Stimulated activated CD4-positive, alpha-beta T cell treated with anti-CD3 and anti-CD28 coated beads, TNF-alpha, amount 100 ng/mL, for 48 hours (primary cell): ENCODE measurements at regions not wholly inside any gene's neighbourhood (a gene's known extent, or its start where the extent isn't known, plus 50 kb on each side); places are given as distances from the start of the nearest gene placed in this dataset.

Experiments
- DNase-seq, 3 donors: peaks; one replicate each; pipeline ENCODE4 v3.0.0-alpha.2; 2020; ENCODE audit warnings: low read depth in 3 of 3

- DNase-seq = no peak
These were observed 142.5 kb upstream of the ARID2 start for GRCh38 chr12:45587012-45587411.

DNA sequence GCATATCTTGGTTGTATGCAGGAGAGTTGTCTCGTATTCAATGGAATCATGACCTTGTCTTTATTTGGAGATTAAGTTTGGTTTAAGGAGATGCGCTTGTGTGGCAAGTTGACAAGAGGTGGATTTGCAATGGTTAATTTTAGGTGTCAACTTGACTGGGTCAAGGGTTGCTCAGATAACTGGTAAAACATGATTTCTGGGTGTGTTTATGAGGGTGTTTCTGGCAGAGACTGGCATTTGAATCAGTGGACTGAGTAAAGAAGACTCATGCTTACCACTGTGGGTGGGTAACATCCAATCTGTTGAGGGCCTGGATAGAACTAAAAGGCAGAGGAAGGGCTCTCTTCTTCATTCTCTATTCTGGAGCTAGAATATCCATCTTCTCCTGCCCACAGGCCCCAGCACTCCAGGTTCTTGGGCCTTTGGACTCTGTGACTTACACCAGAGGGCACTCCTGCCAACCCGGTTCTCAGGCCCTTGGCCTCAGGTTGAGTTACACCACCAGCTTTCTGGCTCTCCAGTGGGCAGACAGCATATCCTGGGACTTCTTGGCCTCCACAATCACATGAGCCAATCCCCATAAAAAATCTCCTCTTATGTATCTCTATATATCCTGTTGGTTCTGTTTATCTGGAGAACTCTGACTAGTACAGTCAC is 141.5 kb upstream of the ARID2 start:
- no peak for DNase-seq

DNA sequence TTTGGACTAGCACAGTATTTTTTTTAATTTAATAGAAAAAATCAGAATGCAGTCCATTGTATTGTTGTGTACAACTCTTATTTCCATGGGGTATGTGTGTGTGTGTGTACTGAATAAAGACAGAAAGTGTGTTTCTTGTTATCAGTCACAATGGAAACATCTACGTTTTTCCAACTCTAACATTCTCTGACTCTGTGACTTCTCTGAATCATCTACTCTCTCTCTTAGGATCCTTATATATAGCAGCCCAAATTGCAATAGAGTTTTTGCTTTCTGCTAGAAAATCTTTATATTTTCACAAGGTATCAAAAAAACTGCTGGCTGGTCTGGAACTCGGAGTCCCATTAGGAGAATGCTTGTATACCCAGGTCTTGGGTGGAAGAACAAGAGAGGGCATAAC is 138.9 kb upstream of the ARID2 start:
- no peak for DNase-seq

- DNase-seq = no peak
These were observed 137.9 kb upstream of the ARID2 start for GRCh38 chr12:45591635-45592034.

DNA sequence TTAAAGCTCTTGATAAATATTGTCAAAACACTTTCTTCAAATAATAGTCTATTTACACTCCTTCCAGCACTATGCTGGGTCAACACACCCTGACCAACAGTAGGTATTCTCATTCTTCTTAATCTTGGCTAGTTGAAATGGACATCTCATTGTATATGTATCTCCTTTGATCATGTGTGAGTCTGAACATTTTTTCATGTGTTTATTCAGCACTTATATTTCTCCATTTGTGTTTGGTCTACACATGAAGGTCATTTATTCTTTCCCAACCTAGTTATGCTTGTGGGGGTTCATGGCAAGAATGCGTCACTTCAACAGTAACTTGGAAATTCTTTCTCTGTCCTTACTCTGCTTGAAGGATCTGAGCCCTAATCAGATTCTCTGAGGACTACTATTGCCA is 133.1 kb upstream of the ARID2 start:
- no peak for DNase-seq

DNA sequence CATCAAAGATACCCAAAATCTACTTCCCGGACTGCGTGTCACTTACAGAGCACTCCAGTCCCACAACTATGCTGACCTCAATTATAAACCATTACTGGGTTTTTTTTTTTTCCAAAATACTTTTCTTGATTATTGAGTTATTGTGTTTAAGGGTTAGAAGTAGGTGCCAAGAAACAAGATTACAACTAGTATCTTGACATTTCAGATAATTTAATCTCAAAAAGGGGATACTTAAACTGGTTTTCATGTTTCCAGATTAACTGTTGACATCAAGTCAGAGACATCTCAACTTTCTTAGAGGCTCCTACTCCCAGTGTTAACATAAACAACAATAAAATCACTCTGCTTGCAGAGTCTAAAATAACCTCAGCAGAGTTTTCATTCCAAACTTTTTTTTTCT is 131.2 kb upstream of the ARID2 start:
- DNase-seq = no peak

DNA sequence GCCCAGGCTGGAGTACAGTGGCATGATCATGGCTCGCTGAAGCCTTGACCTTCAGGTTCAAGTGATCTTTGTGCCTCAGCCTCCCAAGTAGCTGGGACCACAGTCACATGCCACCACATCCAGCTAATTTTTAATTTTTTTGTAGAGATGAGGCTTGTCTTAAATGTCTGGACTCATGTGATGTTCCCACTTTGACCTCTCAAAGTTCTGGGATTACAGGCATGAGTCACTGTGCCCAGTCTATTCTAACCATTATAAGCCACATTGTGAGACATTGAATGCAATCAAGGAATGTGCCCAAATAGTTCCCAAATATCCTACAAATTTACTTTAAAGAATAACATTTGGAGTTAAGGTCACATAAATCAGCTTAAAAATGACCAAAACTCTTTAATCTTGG is 130.7 kb upstream of the ARID2 start:
- no peak for DNase-seq

DNA sequence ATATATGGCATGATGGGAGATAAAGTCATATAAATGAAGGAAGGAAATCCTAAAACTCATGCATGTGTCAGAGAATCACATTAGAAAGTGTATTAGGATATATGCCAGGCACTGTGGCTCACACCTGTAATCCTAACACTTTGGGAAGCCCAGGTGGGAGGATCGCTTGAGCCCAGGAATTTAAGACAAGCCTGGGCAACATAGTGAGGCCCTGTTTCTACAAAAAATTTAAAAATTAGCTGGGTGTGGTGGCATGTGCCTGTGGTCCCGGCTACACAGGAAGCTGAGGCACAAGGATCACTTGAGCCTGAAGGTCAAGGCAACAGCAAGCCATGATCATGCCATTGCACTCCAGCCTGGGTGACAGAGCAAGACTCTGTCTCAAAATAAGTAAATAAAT is 130.3 kb upstream of the ARID2 start:
- no peak for DNase-seq

GRCh38 chr12:45601390-45601789 is 128.1 kb upstream of the ARID2 start:
- no peak for DNase-seq

- no peak for DNase-seq
These were observed 127.6 kb upstream of the ARID2 start for GRCh38 chr12:45601888-45602287.

GRCh38 chr12:45605624-45606023 is 123.9 kb upstream of the ARID2 start:
- no peak for DNase-seq

DNA sequence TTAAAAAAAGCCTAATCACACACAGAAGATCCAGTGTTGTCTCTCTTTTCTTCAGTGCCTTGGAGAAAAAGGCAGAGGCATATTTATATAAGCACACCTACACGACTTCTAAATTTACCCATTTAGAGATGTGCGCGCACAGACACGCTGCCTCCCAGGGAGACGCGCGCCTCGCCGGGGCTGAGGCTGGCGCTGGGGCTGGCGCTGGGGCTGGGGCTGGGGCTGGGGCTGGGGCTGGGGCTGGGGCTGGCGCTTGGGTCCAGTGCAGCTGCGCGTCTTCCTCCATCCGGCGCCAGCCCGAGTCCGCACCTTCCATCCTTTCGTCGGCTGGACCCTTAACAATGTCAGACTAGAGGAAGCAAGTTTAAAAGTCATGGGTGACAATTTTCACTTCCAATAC is 118.4 kb upstream of the ARID2 start:
- no peak for DNase-seq

DNA sequence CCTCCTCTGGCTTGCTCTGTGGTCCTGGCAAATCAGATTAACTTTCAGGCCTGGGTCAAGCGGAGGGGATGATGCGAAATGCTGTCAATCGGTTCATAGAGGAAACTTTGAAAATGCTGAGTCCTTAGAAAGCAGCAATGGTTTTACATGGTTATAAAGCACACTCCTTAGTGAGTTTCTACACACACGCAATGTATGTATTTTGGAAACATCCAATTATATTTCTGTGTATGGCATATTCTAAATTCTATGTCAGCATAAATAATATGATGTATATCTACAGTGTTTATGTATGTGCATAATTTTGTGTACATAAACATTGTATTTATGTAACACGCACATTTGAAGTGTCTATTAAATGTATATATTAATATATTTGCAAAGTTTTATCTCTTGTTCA is 118.0 kb upstream of the ARID2 start:
- DNase-seq = no peak

- DNase-seq = no peak
These were observed 117.3 kb upstream of the ARID2 start for GRCh38 chr12:45612044-45612794.

- DNase-seq = no peak
These were observed 116.2 kb upstream of the ARID2 start for GRCh38 chr12:45613296-45613695.

GRCh38 chr12:45613855-45614254 is 115.7 kb upstream of the ARID2 start:
- DNase-seq = no peak

DNA sequence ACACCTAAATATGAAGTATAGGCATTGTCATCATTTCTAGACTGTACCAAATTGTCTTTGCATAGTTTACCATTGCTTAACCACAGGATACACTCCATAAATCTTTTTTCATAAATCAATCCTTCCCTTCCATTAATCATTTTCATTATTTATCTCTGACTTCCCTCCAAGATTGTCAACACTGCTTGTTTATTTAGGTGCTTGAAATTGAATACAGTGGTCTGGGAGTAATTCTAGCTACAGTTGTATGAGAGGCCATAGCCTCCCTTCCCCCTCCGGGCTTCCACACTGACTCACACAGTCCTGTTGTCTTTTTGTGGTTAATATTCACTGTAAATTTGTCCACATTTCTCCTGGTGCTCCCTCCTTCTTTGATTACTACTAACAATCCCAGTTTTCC is 114.2 kb upstream of the ARID2 start:
- DNase-seq = no peak

- no peak for DNase-seq
These were observed 109.8 kb upstream of the ARID2 start for GRCh38 chr12:45619736-45620135.

- no peak for DNase-seq
These were observed 107.8 kb upstream of the ARID2 start for GRCh38 chr12:45621703-45622102.

DNA sequence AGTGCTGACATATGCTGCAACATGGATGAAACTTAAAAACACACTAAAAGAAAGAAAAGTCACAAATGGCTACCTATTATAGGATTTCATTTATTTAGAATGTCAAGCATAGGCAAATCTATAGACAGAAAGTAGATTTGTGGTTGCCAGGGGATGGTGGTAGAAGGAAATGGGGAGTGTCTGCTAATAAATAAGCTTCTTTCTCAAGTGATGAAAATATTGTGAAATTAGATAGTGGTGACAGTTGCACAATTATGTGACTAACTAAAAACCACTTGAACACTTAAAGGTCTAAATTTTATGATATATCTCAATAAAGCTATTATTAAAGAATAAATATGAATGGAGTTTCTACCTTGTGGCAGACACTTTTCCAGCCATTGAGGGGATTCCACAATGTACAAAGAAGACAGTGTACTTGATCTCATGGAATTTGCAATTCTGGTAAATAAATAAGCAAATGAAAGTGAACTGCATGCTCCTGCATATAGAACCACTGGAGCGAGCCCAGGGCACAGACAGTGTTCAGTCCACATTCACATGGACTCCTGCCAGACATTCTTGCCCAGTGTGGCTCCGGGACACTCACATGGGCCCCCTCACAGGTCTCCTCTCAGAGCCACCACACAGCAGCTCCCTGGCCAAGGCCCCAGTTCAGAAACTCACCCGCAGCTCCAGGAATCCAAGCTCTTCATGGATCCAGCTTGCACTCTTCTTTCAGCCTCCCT is 107.1 kb upstream of the ARID2 start:
- DNase-seq = no peak

DNA sequence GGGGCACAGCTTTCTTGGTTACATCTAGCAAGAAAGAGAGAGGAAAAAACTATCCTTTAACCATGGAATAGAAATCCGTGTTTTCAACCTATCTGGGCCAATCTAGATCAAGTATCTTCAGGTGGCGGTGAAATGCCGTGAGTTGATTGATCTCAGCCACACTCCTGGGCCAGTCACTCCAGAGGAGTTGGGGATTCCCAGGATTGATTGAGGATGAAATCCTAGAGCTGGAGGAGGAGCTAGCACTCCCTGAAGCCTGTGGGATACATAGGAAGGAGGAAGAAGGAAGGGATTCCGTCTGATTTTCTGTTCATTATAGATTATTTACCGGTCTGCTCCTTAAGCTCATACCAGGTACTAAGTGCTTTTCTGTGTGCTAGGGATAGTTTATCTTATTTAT is 106.3 kb upstream of the ARID2 start:
- DNase-seq = no peak

DNA sequence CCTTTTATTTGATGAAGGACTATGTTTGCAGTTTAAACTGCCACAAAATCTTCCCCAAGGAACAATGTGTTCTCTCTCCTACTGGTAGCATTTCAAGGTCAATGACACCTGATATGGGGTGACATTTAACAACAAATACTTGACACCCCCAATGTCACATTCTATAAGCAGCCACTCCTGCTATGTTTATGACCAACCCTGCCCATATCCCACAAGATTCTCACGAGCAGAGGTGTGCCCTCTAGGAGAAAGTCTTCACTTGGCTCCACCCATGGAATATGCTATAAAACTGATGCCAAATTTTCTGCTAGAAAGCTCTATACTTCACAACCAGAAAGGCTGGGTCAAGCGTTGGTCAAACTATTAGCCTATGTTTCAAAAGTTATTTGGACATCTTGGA is 105.6 kb upstream of the ARID2 start:
- no peak for DNase-seq

DNA sequence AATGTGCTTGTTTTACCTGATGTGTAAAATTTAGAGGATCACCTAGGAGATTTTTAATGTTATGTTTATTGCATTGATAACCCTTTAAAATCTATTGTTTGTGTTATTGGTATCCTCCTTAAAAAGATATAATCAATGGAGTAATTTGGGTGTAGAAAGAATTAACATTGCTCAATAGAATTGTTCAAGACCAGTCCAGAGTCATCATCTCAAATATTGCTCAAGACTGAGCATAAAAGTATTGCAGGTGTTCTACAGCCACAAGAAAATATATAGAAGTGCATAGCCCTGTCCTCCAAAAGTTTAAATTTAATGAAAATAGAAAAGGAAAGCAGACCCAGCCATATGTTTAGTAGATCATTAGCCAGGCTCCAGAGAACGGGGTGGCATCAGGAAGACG is 102.5 kb upstream of the ARID2 start:
- no peak for DNase-seq
